Mammary epithelial cell (primary cell): ENCODE measurements at regions not wholly inside any gene's neighbourhood (a gene's known extent, or its start where the extent isn't known, plus 50 kb on each side); places are given as distances from the start of the nearest gene placed in this dataset.

Experiments used
- CTCF ChIP-seq, 2 donors: IDR thresholded peaks in 1 of 2; conservative IDR thresholded peaks in 1 of 2; 2 replicates each; pipeline ENCODE4 v1.5.1; 2011 to 2012; ENCODE audit warnings: inconsistent platforms in 2 of 2, low read length in 2 of 2, mild to moderate bottlenecking in 2 of 2, control low read depth in 1 of 2, low read depth in 1 of 2; ENCODE audit not compliant: insufficient read depth in 1 of 2; ENCODE audit errors: extremely low read depth in 1 of 2
- EZH2 ChIP-seq: IDR thresholded peaks from 2 replicates; pipeline ENCODE4 v1.6.1; 2012; ENCODE audit warnings: low read length, inconsistent platforms, borderline replicate concordance

GRCh38 chr5:3118340-3118739 is 366.9 kb upstream of the IRX2 start:
- TF ChIP-seq EZH2 (no peak), CTCF (conservative IDR thresholded peaks at IDR 0.05 in 1 of 2, IDR thresholded peaks at IDR 0.05 in 1 of 2; ENCODE audit: extremely low read depth in 1 of 2, insufficient read depth in 1 of 2, low read depth in 1 of 2, low read length in 2 of 2) (no peak)
